Lower leg skin (tissue), 4 donors: ENCODE measurements at regions not wholly inside any gene's neighbourhood (a gene's known extent, or its start where the extent isn't known, plus 50 kb on each side); places are given as distances from the start of the nearest gene placed in this dataset.
"Not testable (repeated sequence)": the region's sequence is repeated elsewhere in the genome, so short reads cannot be mapped to it uniquely, and the experiment has no call there.

Experiments used
- DNase-seq, 2 donors: peaks; one replicate each; pipeline ENCODE4 v3.0.0-alpha.2; 2019; ENCODE audit warnings: low spot score in 2 of 2
- H3K4me3 ChIP-seq: fragments of 200-600 bp; sonication (generic); 2 replicates; pipeline ENCODE4 v1.5.1; 2017; ENCODE audit warnings: mild to moderate bottlenecking, low read depth; ENCODE audit not compliant: poor library complexity, severe bottlenecking
- CTCF ChIP-seq, 3 donors: fragments of 450-650 bp; IDR thresholded peaks; one replicate each; pipeline ENCODE4 v1.5.1; 2016; ENCODE audit warnings: antibody characterized with exemption in 3 of 3, mild to moderate bottlenecking in 3 of 3, moderate library complexity in 2 of 3
- POLR2A ChIP-seq, 2 donors: fragments of 450-650 bp; IDR thresholded peaks; one replicate each; pipeline ENCODE4 v1.6.1; 2016 to 2017; ENCODE audit warnings: antibody characterized with exemption in 2 of 2, mild to moderate bottlenecking in 1 of 2, moderate library complexity in 1 of 2
- WGBS, 2 donors: methylation state at CpG; one replicate each; pipeline ENCODE4 v1.1.5; 2018; 5-methylcytosine and 5-hydroxymethylcytosine counted together
- intact Hi-C: fragments of 100-400 bp; cut with DNase I; formaldehyde crosslinking; loops from one replicate; pipeline ENCODE4 v1.15.0; 2023; ENCODE audit warnings: low total_unique reads

GRCh38 chrX:825991-826390 lies 195.4 kb downstream of the SHOX start:
- H3K4me3 ChIP-seq = no peak overlapping the region
- intact Hi-C loops = no loop called here
- no peak for DNase-seq
- 22 to 25% methylated on average over 11 of the region's 11 CpGs for WGBS, 2 donors
- TF ChIP-seq POLR2A (IDR thresholded peaks at IDR 0.05) (no peak), CTCF (IDR thresholded peaks at IDR 0.05) (no peak)

- intact Hi-C loops, H3K4me3 ChIP-seq, DNase-seq: not testable (repeated sequence)
- WGBS, 2 donors = 93 to 94% methylated on average over 1 of the region's 1 CpG
These were observed 192.5 kb downstream of the SHOX start for GRCh38 chrX:823073-823472.

DNA sequence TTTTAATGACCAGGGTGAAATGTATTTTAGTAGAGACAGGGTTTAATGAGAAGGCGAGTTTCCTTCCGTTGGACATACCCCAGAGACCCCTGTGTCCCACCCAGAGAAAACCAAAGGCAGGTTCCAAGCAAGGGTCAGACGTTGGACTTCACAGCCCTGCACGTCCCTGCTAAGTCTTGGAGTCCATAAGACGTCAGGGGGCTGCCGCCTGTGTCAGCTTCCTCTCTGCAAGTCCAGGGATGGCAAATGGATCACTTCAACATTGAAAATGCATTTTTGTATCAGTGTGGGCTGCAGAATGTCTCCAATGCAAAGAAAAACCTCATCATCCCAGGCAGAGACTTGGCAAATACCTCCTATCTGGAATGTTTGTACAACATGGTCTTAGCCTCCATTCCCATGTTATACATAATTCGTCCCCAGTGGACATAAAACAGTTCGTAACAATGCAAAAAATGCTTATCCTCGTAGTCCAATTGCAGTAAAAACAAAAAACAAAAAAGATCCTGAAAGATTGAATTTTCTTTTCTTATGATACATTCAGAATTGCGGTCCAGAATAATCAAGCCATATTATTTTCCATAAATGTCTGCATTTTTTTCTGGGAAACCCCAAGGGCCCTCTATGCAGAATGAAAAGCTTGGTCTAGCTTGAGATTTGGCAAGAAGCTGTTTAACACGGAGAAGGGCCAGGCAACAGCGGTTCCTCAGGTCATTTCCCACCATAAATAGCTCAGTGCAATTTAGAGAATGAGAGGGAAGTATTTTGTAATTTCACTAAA lies 190.9 kb downstream of the SHOX start:
- 65% methylated on average over 12 of the region's 12 CpGs for WGBS, 2 donors
- no peak overlapping the region for H3K4me3 ChIP-seq
- intact Hi-C loops = no loop called here
- no peak for DNase-seq
- TF ChIP-seq CTCF (IDR thresholded peaks at IDR 0.05) = no peak

DNA sequence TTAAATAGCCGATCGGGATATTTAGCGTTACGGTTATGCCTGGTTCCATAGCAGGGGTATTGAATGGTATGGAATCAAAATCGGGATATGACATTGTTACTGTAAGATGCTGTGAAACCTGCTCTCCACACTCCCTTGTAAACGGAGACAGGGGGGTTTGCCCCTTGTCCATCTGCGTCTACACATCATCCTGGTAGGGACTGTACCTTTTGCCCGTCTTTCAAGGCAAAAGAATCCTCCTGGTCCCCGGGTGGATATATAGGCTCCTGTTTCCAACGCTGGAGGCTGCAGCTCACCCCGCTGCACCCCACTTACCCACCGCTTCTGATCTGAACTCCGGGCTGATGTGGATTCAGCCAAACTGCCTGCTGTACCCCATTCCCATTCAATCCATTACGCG lies 189.1 kb downstream of the SHOX start:
- H3K4me3 ChIP-seq = no peak overlapping the region
- no peak for DNase-seq
- intact Hi-C loops = no loop called here
- TF ChIP-seq POLR2A (IDR thresholded peaks at IDR 0.05) (no peak), CTCF (IDR thresholded peaks at IDR 0.05) (no peak)
- 92 to 96% methylated on average over 15 of the region's 15 CpGs for WGBS, 2 donors

- H3K4me3 ChIP-seq = no peak overlapping the region
- no peak for DNase-seq
- intact Hi-C loops = no loop called here
- WGBS, 2 donors = 92 to 93% methylated on average over 9 of the region's 9 CpGs
- TF ChIP-seq CTCF (IDR thresholded peaks at IDR 0.05) (no peak), POLR2A (IDR thresholded peaks at IDR 0.05) (no peak)
These were observed 187.2 kb downstream of the SHOX start for GRCh38 chrX:817759-818300.

DNA sequence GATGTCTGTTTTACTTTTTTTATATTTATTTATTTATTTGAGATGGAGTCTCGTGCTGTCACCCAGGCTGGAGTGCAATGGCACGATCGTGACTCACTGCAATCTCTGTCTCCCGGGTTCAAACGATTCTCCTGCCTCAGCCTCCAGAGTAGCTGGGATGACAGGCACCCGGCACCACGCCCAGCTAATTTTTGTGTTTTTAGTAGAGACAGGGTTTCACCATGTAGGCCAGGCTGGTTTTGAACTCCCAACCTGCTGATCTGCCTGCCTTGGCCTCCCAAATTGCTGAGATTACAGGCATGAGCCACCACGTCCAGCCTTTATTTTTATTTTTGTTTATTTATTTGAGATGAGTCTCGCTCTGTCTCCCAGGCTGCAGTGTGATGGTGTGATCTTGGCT lies 186.6 kb downstream of the SHOX start:
- DNase-seq, intact Hi-C loops, H3K4me3 ChIP-seq: not testable (repeated sequence)
- WGBS, 2 donors = 92 to 95% methylated on average over 9 of the region's 9 CpGs

GRCh38 chrX:816411-816810 lies 185.8 kb downstream of the SHOX start:
- intact Hi-C loops = no loop called here
- WGBS, 2 donors = 92 to 95% methylated on average over 14 of the region's 14 CpGs
- DNase-seq = no peak
- TF ChIP-seq CTCF (IDR thresholded peaks at IDR 0.05) (no peak), POLR2A (IDR thresholded peaks at IDR 0.05) (no peak)
- no peak overlapping the region for H3K4me3 ChIP-seq
